ENCODE measurements at regions not wholly inside any gene's neighbourhood (a gene's known extent, or its start where the extent isn't known, plus 50 kb on each side); places are given as distances from the start of the nearest gene placed in this dataset.
A peak's percentile ranks its signal among the peaks of the same experiment; 100 is the strongest.

GRCh38 chr2:52697690-52698089 lies 1069.9 kb upstream of the CHAC2 start:
- Histone ChIP-seq H3K9ac (ENCODE audit: low read depth, low read length) (no peak overlapping the region), H3K36me3 (ENCODE audit: insufficient read depth, low read length) (no peaks in the 10 kb centered on the region), H3K27ac (ENCODE audit: low read depth, low read length) (no peak overlapping the region), H3K4me3 (ENCODE audit: low read length) (no peak overlapping the region), H3K4me1 (ENCODE audit: insufficient read depth, low read length) (0 out of 2 replicates have a peak, but pooled peaks cover 3% of the 10 kb centered on the region), H3K9me3 (ENCODE audit: insufficient read depth, low read depth, low read length) (no peaks in the 10 kb centered on the region), H3K27me3 (ENCODE audit: insufficient read depth, low read length) (no peaks in the 10 kb centered on the region)
- WGBS, result 90% methylated on average over 3 of the region's 4 CpGs

GRCh38 chr2:52695731-52696130 lies 1071.9 kb upstream of the CHAC2 start:
- H3K9me3 ChIP-seq (ENCODE audit: insufficient read depth, low read depth, low read length), result no peaks in the 10 kb centered on the region
- WGBS, result 100% methylated on average over 2 of the region's 3 CpGs
- H3K9ac ChIP-seq (ENCODE audit: low read depth, low read length), result no peak overlapping the region
- no peak overlapping the region for H3K27ac ChIP-seq (ENCODE audit: low read depth, low read length)
- H3K4me1 ChIP-seq (ENCODE audit: insufficient read depth, low read length), result no peaks in the 10 kb centered on the region
- no peaks in the 10 kb centered on the region for H3K27me3 ChIP-seq (ENCODE audit: insufficient read depth, low read length)
- no peak overlapping the region for H3K4me3 ChIP-seq (ENCODE audit: low read length)
- H3K36me3 ChIP-seq (ENCODE audit: insufficient read depth, low read length), result no peaks in the 10 kb centered on the region

GRCh38 chr2:52686935-52687334 lies 1080.7 kb upstream of the CHAC2 start:
- H3K4me3 ChIP-seq (ENCODE audit: low read length), result no peak overlapping the region
- H3K27ac ChIP-seq (ENCODE audit: low read depth, low read length), result no peak overlapping the region
- WGBS, result 89% methylated on average over 1 of the region's 2 CpGs
- H3K4me1 ChIP-seq (ENCODE audit: insufficient read depth, low read length), result no peaks in the 10 kb centered on the region
- H3K36me3 ChIP-seq (ENCODE audit: insufficient read depth, low read length), result no peaks in the 10 kb centered on the region
- peaks cover 1% of the 10 kb centered on the region; the same call in 1 of the 2 replicates for H3K9me3 ChIP-seq (ENCODE audit: insufficient read depth, low read depth, low read length)
- no peaks in the 10 kb centered on the region for H3K27me3 ChIP-seq (ENCODE audit: insufficient read depth, low read length)
- H3K9ac ChIP-seq (ENCODE audit: low read depth, low read length), result no peak overlapping the region

- Histone ChIP-seq H3K4me1 (ENCODE audit: insufficient read depth, low read length) (peaks cover 39% of the 10 kb centered on the region; the same call in 1 of the 2 replicates), H3K9me3 (ENCODE audit: insufficient read depth, low read depth, low read length) (no peaks in the 10 kb centered on the region), H3K36me3 (ENCODE audit: insufficient read depth, low read length) (no peaks in the 10 kb centered on the region), H3K27ac (ENCODE audit: low read depth, low read length) (peak overlapping the region; percentile 43; the same call in 1 of the 2 replicates), H3K27me3 (ENCODE audit: insufficient read depth, low read length) (no peaks in the 10 kb centered on the region), H3K4me3 (ENCODE audit: low read length) (no peak overlapping the region), H3K9ac (ENCODE audit: low read depth, low read length) (no peak overlapping the region)
- WGBS, result 85% methylated on average over 2 of the region's 2 CpGs
Measured at GRCh38 chr2:52676056-52676455, 1091.5 kb upstream of the CHAC2 start.

GRCh38 chr2:52668724-52669123 lies 1098.9 kb upstream of the CHAC2 start:
- Histone ChIP-seq H3K4me3 (ENCODE audit: low read length) (no peak overlapping the region), H3K9ac (ENCODE audit: low read depth, low read length) (no peak overlapping the region), H3K9me3 (ENCODE audit: insufficient read depth, low read depth, low read length) (0 out of 2 replicates have a peak, but pooled peaks cover 9% of the 10 kb centered on the region), H3K36me3 (ENCODE audit: insufficient read depth, low read length) (no peaks in the 10 kb centered on the region), H3K27me3 (ENCODE audit: insufficient read depth, low read length) (no peaks in the 10 kb centered on the region), H3K27ac (ENCODE audit: low read depth, low read length) (no peak overlapping the region), H3K4me1 (ENCODE audit: insufficient read depth, low read length) (no peaks in the 10 kb centered on the region)
- 90% methylated on average over 1 of the region's 1 CpG for WGBS

- Histone ChIP-seq H3K4me1 (ENCODE audit: insufficient read depth, low read length) (no peaks in the 10 kb centered on the region), H3K27ac (ENCODE audit: low read depth, low read length) (no peak overlapping the region), H3K9ac (ENCODE audit: low read depth, low read length) (no peak overlapping the region), H3K36me3 (ENCODE audit: insufficient read depth, low read length) (no peaks in the 10 kb centered on the region), H3K27me3 (ENCODE audit: insufficient read depth, low read length) (no peaks in the 10 kb centered on the region), H3K4me3 (ENCODE audit: low read length) (no peak overlapping the region), H3K9me3 (ENCODE audit: insufficient read depth, low read depth, low read length) (no peaks in the 10 kb centered on the region; the same call in 1 of the 2 replicates)
- WGBS, result 100% methylated on average over 2 of the region's 3 CpGs
Measured at GRCh38 chr2:52659546-52659945, 1108.1 kb upstream of the CHAC2 start.

GRCh38 chr2:52658598-52658997 lies 1109.0 kb upstream of the CHAC2 start:
- Histone ChIP-seq H3K4me3 (ENCODE audit: low read length) (no peak overlapping the region), H3K27me3 (ENCODE audit: insufficient read depth, low read length) (no peaks in the 10 kb centered on the region), H3K36me3 (ENCODE audit: insufficient read depth, low read length) (no peaks in the 10 kb centered on the region), H3K4me1 (ENCODE audit: insufficient read depth, low read length) (no peaks in the 10 kb centered on the region), H3K9me3 (ENCODE audit: insufficient read depth, low read depth, low read length) (no peaks in the 10 kb centered on the region; the same call in 1 of the 2 replicates), H3K27ac (ENCODE audit: low read depth, low read length) (no peak overlapping the region), H3K9ac (ENCODE audit: low read depth, low read length) (no peak overlapping the region)
- WGBS, result no CpG with 5 or more reads among the region's 1 CpG

- Histone ChIP-seq H3K36me3 (ENCODE audit: insufficient read depth, low read length) (no peaks in the 10 kb centered on the region), H3K9me3 (ENCODE audit: insufficient read depth, low read depth, low read length) (peaks cover 9% of the 10 kb centered on the region), H3K9ac (ENCODE audit: low read depth, low read length) (no peak overlapping the region), H3K4me1 (ENCODE audit: insufficient read depth, low read length) (no peaks in the 10 kb centered on the region), H3K4me3 (ENCODE audit: low read length) (no peak overlapping the region), H3K27me3 (ENCODE audit: insufficient read depth, low read length) (no peaks in the 10 kb centered on the region), H3K27ac (ENCODE audit: low read depth, low read length) (no peak overlapping the region)
- WGBS, result 88% methylated on average over 1 of the region's 2 CpGs
Measured at GRCh38 chr2:52639692-52640091, 1127.9 kb upstream of the CHAC2 start.

- no peaks in the 10 kb centered on the region for H3K9me3 ChIP-seq (ENCODE audit: insufficient read depth, low read depth, low read length)
- H3K36me3 ChIP-seq (ENCODE audit: insufficient read depth, low read length), result no peaks in the 10 kb centered on the region
- 88% methylated on average over 6 of the region's 6 CpGs for WGBS
- H3K4me1 ChIP-seq (ENCODE audit: insufficient read depth, low read length), result no peaks in the 10 kb centered on the region
- H3K9ac ChIP-seq (ENCODE audit: low read depth, low read length), result no peak overlapping the region
- H3K27ac ChIP-seq (ENCODE audit: low read depth, low read length), result no peak overlapping the region
- H3K27me3 ChIP-seq (ENCODE audit: insufficient read depth, low read length), result no peaks in the 10 kb centered on the region
- no peak overlapping the region for H3K4me3 ChIP-seq (ENCODE audit: low read length)
Measured at GRCh38 chr2:52632543-52632942, 1135.1 kb upstream of the CHAC2 start.

GRCh38 chr2:52629944-52630343 lies 1137.7 kb upstream of the CHAC2 start:
- H3K27me3 ChIP-seq (ENCODE audit: insufficient read depth, low read length), result no peaks in the 10 kb centered on the region
- H3K4me3 ChIP-seq (ENCODE audit: low read length), result no peak overlapping the region
- H3K9me3 ChIP-seq (ENCODE audit: insufficient read depth, low read depth, low read length), result no peaks in the 10 kb centered on the region
- H3K4me1 ChIP-seq (ENCODE audit: insufficient read depth, low read length), result no peaks in the 10 kb centered on the region
- no peaks in the 10 kb centered on the region for H3K36me3 ChIP-seq (ENCODE audit: insufficient read depth, low read length)
- H3K9ac ChIP-seq (ENCODE audit: low read depth, low read length), result no peak overlapping the region
- no peak overlapping the region for H3K27ac ChIP-seq (ENCODE audit: low read depth, low read length)
- 89% methylated on average over 11 of the region's 11 CpGs for WGBS

- H3K36me3 ChIP-seq (ENCODE audit: insufficient read depth, low read length), result no peaks in the 10 kb centered on the region
- WGBS, result 98% methylated on average over 36 of the region's 36 CpGs
Measured at GRCh38 chr2:52629531-52629930, 1138.1 kb upstream of the CHAC2 start.

GRCh38 chr2:52622266-52622665 lies 1145.3 kb upstream of the CHAC2 start:
- no peaks in the 10 kb centered on the region for H3K36me3 ChIP-seq (ENCODE audit: insufficient read depth, low read length)
- H3K4me3 ChIP-seq (ENCODE audit: low read length), result no peak overlapping the region
- peaks cover 7% of the 10 kb centered on the region; the same call in 1 of the 2 replicates for H3K4me1 ChIP-seq (ENCODE audit: insufficient read depth, low read length)
- no peak overlapping the region for H3K9ac ChIP-seq (ENCODE audit: low read depth, low read length)
- no peaks in the 10 kb centered on the region for H3K9me3 ChIP-seq (ENCODE audit: insufficient read depth, low read depth, low read length)
- no peak overlapping the region for H3K27ac ChIP-seq (ENCODE audit: low read depth, low read length)
- 93% methylated on average over 2 of the region's 2 CpGs for WGBS
- no peaks in the 10 kb centered on the region for H3K27me3 ChIP-seq (ENCODE audit: insufficient read depth, low read length)

More at GRCh38 chr2:52629531-52629930, 1138.1 kb upstream of the CHAC2 start:
- no peak overlapping the region for H3K9ac ChIP-seq (ENCODE audit: low read depth, low read length)
- no peaks in the 10 kb centered on the region for H3K9me3 ChIP-seq (ENCODE audit: insufficient read depth, low read depth, low read length)
- H3K4me1 ChIP-seq (ENCODE audit: insufficient read depth, low read length), result no peaks in the 10 kb centered on the region
- no peak overlapping the region for H3K4me3 ChIP-seq (ENCODE audit: low read length)
- no peaks in the 10 kb centered on the region for H3K27me3 ChIP-seq (ENCODE audit: insufficient read depth, low read length)
- no peak overlapping the region for H3K27ac ChIP-seq (ENCODE audit: low read depth, low read length)
